Endothelial cell of umbilical vein (primary cell): ENCODE measurements at regions not wholly inside any gene's neighbourhood (a gene's known extent, or its start where the extent isn't known, plus 50 kb on each side); places are given as distances from the start of the nearest gene placed in this dataset.
A peak's percentile ranks its signal among the peaks of the same experiment; 100 is the strongest.

ENCODE experiments used
- BruUV-seq: library from RNA; stranded (reverse); fragments of 400-500 nt; replicated peaks from 2 replicates; lab custom pipeline; 2021; lab: Mats Ljungman, UMichigan
- CTCF ChIA-PET: fragments of 300-600, 350-600 bp; sonication (Branson Sonifier 250); formaldehyde crosslinking; loops from one replicate; lab custom pipeline; 2021; ENCODE audit warnings: antibody characterized with exemption, inconsistent platforms; lab: Charles Lee
- POLR2A ChIA-PET: fragments of 300-600, 350-600 bp; sonication (Branson Sonifier 250); formaldehyde crosslinking; loops from one replicate; lab custom pipeline; 2021; ENCODE audit warnings: antibody characterized with exemption, inconsistent platforms; lab: Charles Lee
- DNase-seq: peaks from one replicate; pipeline ENCODE4 v3.0.0-alpha.2; 2011; ENCODE audit warnings: low read depth, low spot score
- FAIRE-seq: peaks from 2 replicates; lab custom pipeline; 2011; peaks lifted over from hg19 to GRCh38; lab: Jason Lieb, UNC
- H2AFZ ChIP-seq: 2 replicates; pipeline ENCODE4 v1.6.0; 2012; ENCODE audit warnings: low read depth, low read length, control low read depth, inconsistent platforms
- H3K27ac ChIP-seq: 2 replicates; pipeline ENCODE4 v1.5.1; 2011; ENCODE audit warnings: low read depth, mild to moderate bottlenecking, control low read depth, low read length, moderate library complexity; ENCODE audit not compliant: insufficient read depth
- H3K27me3 ChIP-seq, 2 experiments: 2 replicates each; pipeline versions ENCODE4 v1.6.0 to v1.6.1; 2011; ENCODE audit warnings: low read length in 2 of 2, mixed read lengths in 1 of 2; ENCODE audit not compliant: control insufficient read depth in 2 of 2, insufficient read depth in 2 of 2
- H3K36me3 ChIP-seq, 2 experiments: 2 replicates in 1 of 2; 3 replicates in 1 of 2; pipeline ENCODE4 v1.5.1; 2011; ENCODE audit warnings: low read length in 2 of 2, mild to moderate bottlenecking in 1 of 2, moderate library complexity in 1 of 2; ENCODE audit not compliant: control insufficient read depth in 2 of 2, insufficient read depth in 2 of 2; ENCODE audit errors: extremely low read depth in 1 of 2
- H3K4me1 ChIP-seq: 3 replicates; pipeline ENCODE4 v1.5.1; 2011; ENCODE audit warnings: mild to moderate bottlenecking, low read length; ENCODE audit not compliant: control insufficient read depth, insufficient read depth; ENCODE audit errors: extremely low read depth
- H3K4me2 ChIP-seq: 2 replicates; pipeline ENCODE4 v1.6.1; 2011; ENCODE audit warnings: low read length, control low read depth, mixed read lengths; ENCODE audit not compliant: insufficient read depth
- H3K4me3 ChIP-seq, 3 experiments: fragments of 200-600 bp in 1 of 3; sonication (generic), shearing (Covaris generic) in 1 of 3; replicated peaks in 1 of 3; 2 replicates each; pipeline ENCODE4 v1.5.1; 2011 to 2016; ENCODE audit warnings: control low read depth in 3 of 3, low read length in 3 of 3, mild to moderate bottlenecking in 2 of 3, inconsistent platforms in 1 of 3, low read depth in 1 of 3, moderate library complexity in 1 of 3; ENCODE audit not compliant: insufficient read depth in 1 of 3
- H3K79me2 ChIP-seq: 2 replicates; pipeline ENCODE4 v1.6.0; 2012; ENCODE audit warnings: low read length, inconsistent platforms; ENCODE audit not compliant: control insufficient read depth, insufficient read depth
- H3K9ac ChIP-seq: replicated peaks from 2 replicates; pipeline ENCODE3; 2011; ENCODE audit warnings: low read length, control low read depth; ENCODE audit not compliant: insufficient read depth; ENCODE audit errors: extremely low read depth
- H3K9me1 ChIP-seq: replicated peaks from 3 replicates; pipeline ENCODE4 v1.6.0; 2011; ENCODE audit warnings: mild to moderate bottlenecking, low read length; ENCODE audit not compliant: control insufficient read depth, insufficient read depth; ENCODE audit errors: extremely low read depth
- H3K9me3 ChIP-seq: replicated peaks from 2 replicates; pipeline ENCODE4 v1.5.1; 2012; ENCODE audit warnings: low read length, inconsistent platforms; ENCODE audit not compliant: control insufficient read depth, insufficient read depth
- H4K20me1 ChIP-seq: replicated peaks from 2 replicates; pipeline ENCODE3; 2011; ENCODE audit warnings: mild to moderate bottlenecking, low read length; ENCODE audit not compliant: control insufficient read depth, insufficient read depth; ENCODE audit errors: extremely low read depth
- CTCF ChIP-seq, 2 donors: IDR thresholded peaks; 1 replicate in 1 of 2; 2 replicates in 1 of 2; pipeline ENCODE4 v1.5.1; 2011; ENCODE audit warnings: low read length in 2 of 2, mild to moderate bottlenecking in 2 of 2, moderate library complexity in 2 of 2, control low read depth in 1 of 2, inconsistent platforms in 1 of 2, low read depth in 1 of 2; ENCODE audit not compliant: insufficient read depth in 1 of 2; ENCODE audit errors: extremely low read depth in 1 of 2
- EZH2 ChIP-seq: IDR thresholded peaks from 2 replicates; pipeline ENCODE4 v1.6.1; 2012; ENCODE audit warnings: borderline replicate concordance, low read depth, mild to moderate bottlenecking, moderate library complexity, low read length, inconsistent platforms; ENCODE audit not compliant: severe bottlenecking
- FOS ChIP-seq: IDR thresholded peaks from 2 replicates; pipeline ENCODE4 v1.6.1; 2011; ENCODE audit warnings: mild to moderate bottlenecking, low read length, moderate library complexity, borderline replicate concordance; ENCODE audit not compliant: insufficient read depth
- GATA2 ChIP-seq: IDR thresholded peaks from 2 replicates; pipeline ENCODE4 v1.7.0; 2011; ENCODE audit warnings: low read depth, mild to moderate bottlenecking, moderate library complexity, mixed read lengths, low read length; ENCODE audit not compliant: insufficient read length, insufficient read depth
- JUN ChIP-seq: IDR thresholded peaks from 2 replicates; pipeline ENCODE4 v1.6.1; 2011; ENCODE audit warnings: borderline replicate concordance, low read depth; ENCODE audit not compliant: insufficient read length, insufficient read depth
- MAX ChIP-seq: IDR thresholded peaks from 2 replicates; pipeline ENCODE4 v1.6.1; 2011; ENCODE audit not compliant: insufficient read depth, insufficient read length
- MYC ChIP-seq: IDR thresholded peaks from one replicate; pipeline ENCODE4 v1.6.1; 2011; ENCODE audit warnings: mild to moderate bottlenecking, low read depth, low read length
- POLR2A ChIP-seq: IDR thresholded peaks from 2 replicates; pipeline ENCODE4 v1.6.1; 2012; ENCODE audit warnings: low read depth, mild to moderate bottlenecking, control low read depth, low read length
- POLR2AphosphoS5 ChIP-seq: IDR thresholded peaks from 2 replicates; pipeline ENCODE4 v1.6.1; 2012; ENCODE audit warnings: low read depth, mild to moderate bottlenecking, control low read depth, low read length, moderate library complexity; ENCODE audit not compliant: insufficient read depth
- dilution Hi-C: fragments of 300-500 bp; cut with MboI; formaldehyde crosslinking; loops from one replicate; pipeline ENCODE4 v1.15.0; 2019; ENCODE audit warnings: low sequenced_read_pairs; ENCODE audit not compliant: extremely low pct_ligation_motif_present
- intact Hi-C: fragments of 100-400 bp; cut with micrococcal nuclease; formaldehyde crosslinking; loops from one replicate; pipeline ENCODE4 v1.10.0; 2022

DNA sequence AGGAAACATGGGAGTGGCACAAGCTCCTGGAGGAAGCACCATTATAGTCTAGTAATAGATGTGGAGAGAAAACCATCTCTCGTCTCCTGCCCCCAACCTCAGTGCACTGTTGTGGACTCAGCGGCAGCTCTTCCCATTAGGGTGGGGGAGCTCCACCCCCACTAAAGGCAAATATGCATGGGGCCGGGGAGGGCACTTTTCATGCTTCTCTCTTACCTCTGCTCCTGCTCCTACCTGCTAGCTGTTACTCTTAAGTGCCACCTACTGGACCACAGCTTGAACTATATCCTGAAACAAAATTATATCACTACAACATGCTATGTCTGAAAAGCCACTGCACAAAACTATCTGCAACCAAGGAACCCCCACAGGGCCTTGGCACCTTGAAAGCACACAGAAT, 112.6 kb upstream of the DACH1 start:
- Histone ChIP-seq H3K79me2 (no peaks in the 10 kb centered on the region), H3K27ac (no peak overlapping the region), H3K9ac (no peak overlapping the region), H3K36me3 (no peaks in the 10 kb centered on the region), H3K4me1 (no peaks in the 10 kb centered on the region), H3K4me3 (no peak overlapping the region), H4K20me1 (no peaks in the 10 kb centered on the region), H3K9me1 (no peaks in the 10 kb centered on the region), H2AFZ (no peak overlapping the region), H3K27me3 (no peaks in the 10 kb centered on the region), H3K9me3 (no peaks in the 10 kb centered on the region), H3K4me2 (no peak overlapping the region)
- TF ChIP-seq POLR2A = no peak
- peak; percentile 13 to 43 for TF ChIP-seq CTCF (IDR thresholded peaks at IDR 0.05; ENCODE audit: extremely low read depth in 1 of 2, insufficient read depth in 1 of 2, low read depth in 1 of 2, low read length in 2 of 2)
- TF ChIP-seq JUN = no peak
- TF ChIP-seq POLR2AphosphoS5 = no peak
- BruUV-seq = no TSS peak
- CTCF ChIA-PET = interaction anchor here (0.6 to 2.5 kb wide), 20 partner anchors 8 to 1366 kb away, joined by 3 to 19 read pairs (median 4); partner anchors contain the start of gene DACH1
- peak; percentile 33 for DNase-seq
- intact Hi-C loops (loop anchor here (1.0 to 10.0 kb wide), 2 partner anchors 659 to 1355 kb away; no protein-coding TSS in a partner anchor), dilution Hi-C loops (no loop called here)
- POLR2A ChIA-PET = no interaction called here
- no peak for FAIRE-seq

- no peaks in the 10 kb centered on the region for H3K9me1 ChIP-seq
- ChIA-PET CTCF (interaction anchor here (0.6 to 2.3 kb wide), 5 partner anchors 19 to 1364 kb away, joined by 3 to 5 read pairs (median 4); no protein-coding TSS in a partner anchor), POLR2A (no interaction called here)
- H3K4me3 ChIP-seq = no peak overlapping the region
- no peak overlapping the region for H3K9ac ChIP-seq
- no peak for DNase-seq
- TF ChIP-seq POLR2AphosphoS5 (no peak), MAX (no peak), JUN (no peak), FOS (no peak), EZH2 (no peak), GATA2 (no peak), CTCF (IDR thresholded peaks at IDR 0.05; ENCODE audit: extremely low read depth in 1 of 2, insufficient read depth in 1 of 2, low read depth in 1 of 2, low read length in 2 of 2) (no peak), MYC (no peak)
- dilution Hi-C loops (no loop called here), intact Hi-C loops (loop anchor here (10.0 kb wide), 1 partner anchor 1352 kb away; no protein-coding TSS in a partner anchor)
- no peak for FAIRE-seq
- no TSS peak for BruUV-seq
- H3K79me2 ChIP-seq = no peaks in the 10 kb centered on the region
- no peaks in the 10 kb centered on the region for H3K9me3 ChIP-seq
- H4K20me1 ChIP-seq = no peaks in the 10 kb centered on the region
- H3K4me2 ChIP-seq = no peak overlapping the region
- no peak overlapping the region for H2AFZ ChIP-seq
- no peaks in the 10 kb centered on the region for H3K4me1 ChIP-seq
- no peak overlapping the region for H3K27ac ChIP-seq
- H3K36me3 ChIP-seq = no peaks in the 10 kb centered on the region
- no peaks in the 10 kb centered on the region for H3K27me3 ChIP-seq
Observed at GRCh38 chr13:71977028-71977427, 110.0 kb upstream of the DACH1 start.
